OCI-LY3 (cell line): ENCODE measurements at regions not wholly inside any gene's neighbourhood (a gene's known extent, or its start where the extent isn't known, plus 50 kb on each side); places are given as distances from the start of the nearest gene placed in this dataset.

Experiments
- H2AFZ ChIP-seq: fragments of 200-600, 300-600 bp; shearing (Covaris generic); 2 replicates; pipeline ENCODE4 v1.6.0; 2014; ENCODE audit warnings: antibody characterized with exemption, low read depth, low read length
- H3K27ac ChIP-seq: fragments of 200-600, 300-600 bp; sonication (generic); 2 replicates; pipeline ENCODE4 v1.5.1; 2014; ENCODE audit warnings: mild to moderate bottlenecking, low read length, moderate library complexity, mixed read lengths
- H3K27me3 ChIP-seq: fragments of 200-600, 300-600 bp; sonication (generic); 2 replicates; pipeline ENCODE4 v1.6.1; 2014; ENCODE audit warnings: low read depth, low read length, mixed read lengths
- H3K36me3 ChIP-seq: fragments of 200-600, 300-600 bp; sonication (generic); replicated peaks from 2 replicates; pipeline ENCODE3; 2014; ENCODE audit warnings: low read depth, low read length, mixed read lengths
- H3K4me1 ChIP-seq: fragments of 300-600, 200-600 bp; sonication (generic); 2 replicates; pipeline ENCODE4 v1.6.1; 2014; ENCODE audit warnings: low read length, mixed read lengths
- H3K4me2 ChIP-seq: fragments of 200-600, 300-600 bp; sonication (generic); 2 replicates; pipeline ENCODE4 v1.6.1; 2014; ENCODE audit warnings: low read length, mixed read lengths
- H3K4me3 ChIP-seq: fragments of 300-600, 200-600 bp; sonication (generic); 2 replicates; pipeline ENCODE4 v1.5.1; 2014; ENCODE audit warnings: antibody characterized with exemption, mild to moderate bottlenecking, low read length, moderate library complexity
- H3K79me2 ChIP-seq: fragments of 300-600, 200-600 bp; shearing (Covaris generic); 2 replicates; pipeline ENCODE4 v1.6.1; 2014; ENCODE audit warnings: mild to moderate bottlenecking, low read length, mixed read lengths
- H3K9ac ChIP-seq: fragments of 300-600, 200-600 bp; shearing (Covaris generic); 2 replicates; pipeline ENCODE4 v1.6.0; 2014; ENCODE audit warnings: mild to moderate bottlenecking, low read length, moderate library complexity
- H3K9me3 ChIP-seq: fragments of 200-600, 300-600 bp; shearing (Covaris generic); 2 replicates; pipeline ENCODE4 v1.6.1; 2014; ENCODE audit warnings: low read length, mixed read lengths; ENCODE audit not compliant: insufficient read depth
- H4K20me1 ChIP-seq: fragments of 200-600, 300-600 bp; sonication (generic); 2 replicates; pipeline ENCODE4 v1.6.1; 2016; ENCODE audit warnings: low read length, mixed read lengths; ENCODE audit not compliant: insufficient read depth
- EZH2phosphoT487 ChIP-seq: fragments of 200-600 bp; shearing (Covaris generic); IDR thresholded peaks from 2 replicates; pipeline ENCODE4 v1.6.1; 2018; ENCODE audit warnings: antibody characterized with exemption, mixed run types, low read depth
- TF ChIP-seq, protein P1 (sequence below): fragments of 200-600, 300-600 bp; sonication (generic); IDR thresholded peaks from 2 replicates; pipeline ENCODE4 v1.5.1; 2014; ENCODE audit warnings: antibody characterized with exemption, low read length, low read depth

DNA sequence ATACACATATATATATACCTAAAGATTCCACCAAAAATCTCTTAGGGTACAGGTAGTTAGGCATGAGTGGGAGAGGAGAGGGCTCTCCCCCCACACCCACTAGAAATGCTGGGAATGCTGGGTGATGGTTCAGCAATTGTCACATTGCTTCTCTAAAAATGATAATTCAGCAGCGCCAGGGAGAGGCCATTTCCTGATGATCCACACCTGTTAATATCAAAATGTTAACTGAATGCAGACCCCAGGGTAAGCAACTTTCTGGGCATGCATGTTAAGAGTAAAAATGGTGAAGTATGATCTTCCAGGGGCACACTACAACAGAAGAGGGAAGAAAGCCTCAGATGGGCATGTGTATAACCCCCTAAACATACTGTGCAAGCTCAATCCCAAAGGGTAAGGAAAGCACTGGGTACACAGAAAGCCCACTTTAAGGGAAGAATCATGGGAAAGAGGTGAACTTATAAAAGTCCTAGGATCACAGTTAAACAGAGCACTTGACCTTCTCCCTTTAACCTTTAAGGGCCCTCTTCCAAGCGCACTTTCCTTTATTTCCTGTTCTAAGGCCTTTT, 67.6 kb upstream of the GNAZ start:
- no peak overlapping the region for H3K4me3 ChIP-seq
- H3K79me2 ChIP-seq, result peaks cover 92% of the 10 kb centered on the region
- peaks cover 41% of the 10 kb centered on the region for H4K20me1 ChIP-seq
- peaks cover 40% of the 10 kb centered on the region for H3K9me3 ChIP-seq
- TF ChIP-seq, protein P1, sequence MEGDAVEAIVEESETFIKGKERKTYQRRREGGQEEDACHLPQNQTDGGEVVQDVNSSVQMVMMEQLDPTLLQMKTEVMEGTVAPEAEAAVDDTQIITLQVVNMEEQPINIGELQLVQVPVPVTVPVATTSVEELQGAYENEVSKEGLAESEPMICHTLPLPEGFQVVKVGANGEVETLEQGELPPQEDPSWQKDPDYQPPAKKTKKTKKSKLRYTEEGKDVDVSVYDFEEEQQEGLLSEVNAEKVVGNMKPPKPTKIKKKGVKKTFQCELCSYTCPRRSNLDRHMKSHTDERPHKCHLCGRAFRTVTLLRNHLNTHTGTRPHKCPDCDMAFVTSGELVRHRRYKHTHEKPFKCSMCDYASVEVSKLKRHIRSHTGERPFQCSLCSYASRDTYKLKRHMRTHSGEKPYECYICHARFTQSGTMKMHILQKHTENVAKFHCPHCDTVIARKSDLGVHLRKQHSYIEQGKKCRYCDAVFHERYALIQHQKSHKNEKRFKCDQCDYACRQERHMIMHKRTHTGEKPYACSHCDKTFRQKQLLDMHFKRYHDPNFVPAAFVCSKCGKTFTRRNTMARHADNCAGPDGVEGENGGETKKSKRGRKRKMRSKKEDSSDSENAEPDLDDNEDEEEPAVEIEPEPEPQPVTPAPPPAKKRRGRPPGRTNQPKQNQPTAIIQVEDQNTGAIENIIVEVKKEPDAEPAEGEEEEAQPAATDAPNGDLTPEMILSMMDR, result no peak
- TF ChIP-seq EZH2phosphoT487, result no peak
- H2AFZ ChIP-seq, result no peak overlapping the region
- peaks cover 84% of the 10 kb centered on the region for H3K36me3 ChIP-seq
- no peak overlapping the region for H3K9ac ChIP-seq
- peak overlapping the region; percentile 85; the same call in 1 of the 2 replicates for H3K27ac ChIP-seq
- peaks cover 39% of the 10 kb centered on the region for H3K4me1 ChIP-seq
- no peak overlapping the region for H3K4me2 ChIP-seq
- H3K27me3 ChIP-seq, result no peaks in the 10 kb centered on the region

DNA sequence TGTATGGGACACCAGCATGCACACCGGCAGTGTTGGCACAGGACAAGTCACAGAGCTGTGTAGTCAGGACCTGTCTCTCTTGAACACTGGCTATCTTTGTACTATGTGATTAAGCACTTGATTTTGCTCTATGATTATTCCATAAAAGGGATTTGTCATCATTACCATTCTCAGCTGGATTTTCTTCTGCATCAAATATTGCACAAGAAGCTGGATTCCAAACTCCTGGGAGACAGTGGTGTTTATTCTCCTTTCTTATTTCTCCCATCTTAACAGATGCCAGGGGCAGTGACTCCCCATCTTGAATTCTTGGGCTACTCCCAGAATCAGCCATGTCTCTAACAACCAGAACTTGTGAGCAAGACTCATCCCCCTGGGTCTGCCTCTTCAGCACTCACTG, 62.5 kb upstream of the GNAZ start:
- Histone ChIP-seq H2AFZ (no peak overlapping the region), H3K36me3 (peaks cover 85% of the 10 kb centered on the region), H3K4me3 (no peak overlapping the region), H3K4me2 (no peak overlapping the region), H3K9me3 (peaks cover 8% of the 10 kb centered on the region; the same call in 1 of the 2 replicates), H3K9ac (no peak overlapping the region), H3K27me3 (no peaks in the 10 kb centered on the region), H3K27ac (no peak overlapping the region), H3K4me1 (peaks cover 40% of the 10 kb centered on the region), H3K79me2 (peaks cover 92% of the 10 kb centered on the region), H4K20me1 (peaks cover 79% of the 10 kb centered on the region)
- TF ChIP-seq EZH2phosphoT487, result no peak

DNA sequence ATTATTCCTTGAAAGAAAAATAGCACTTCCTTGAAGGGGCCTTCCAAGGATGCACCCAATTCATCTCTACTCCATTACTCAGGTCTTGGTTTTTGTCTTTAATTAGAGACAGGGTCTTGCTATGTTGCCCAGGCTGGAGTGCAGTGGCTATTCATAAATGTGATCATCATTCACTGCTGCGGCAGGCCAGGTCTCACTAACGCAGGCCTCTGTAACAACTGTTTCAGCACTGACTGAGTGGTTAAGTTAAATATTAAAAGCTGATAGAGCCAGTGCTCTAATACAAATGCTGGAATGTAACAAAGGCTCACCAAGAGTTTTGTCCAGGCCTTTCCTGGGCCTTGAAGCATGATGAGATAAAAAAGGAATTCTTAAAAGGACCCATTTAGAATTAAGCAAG, 61.4 kb upstream of the GNAZ start:
- Histone ChIP-seq H4K20me1 (peaks cover 79% of the 10 kb centered on the region), H3K9me3 (peaks cover 5% of the 10 kb centered on the region; the same call in 1 of the 2 replicates), H3K27ac (no peak overlapping the region), H3K4me2 (no peak overlapping the region), H3K36me3 (peaks cover 84% of the 10 kb centered on the region), H3K9ac (no peak overlapping the region), H3K79me2 (peaks cover 92% of the 10 kb centered on the region), H3K27me3 (no peaks in the 10 kb centered on the region), H3K4me1 (peaks cover 50% of the 10 kb centered on the region), H3K4me3 (no peak overlapping the region), H2AFZ (no peak overlapping the region)
- no peak for TF ChIP-seq EZH2phosphoT487
- TF ChIP-seq, protein P1, result no peak
